Gastrocnemius medialis (tissue), 4 donors: ENCODE measurements at regions not wholly inside any gene's neighbourhood (a gene's known extent, or its start where the extent isn't known, plus 50 kb on each side); places are given as distances from the start of the nearest gene placed in this dataset.

Experiments used
- POLR2A ChIP-seq, 2 donors: fragments of 450-650 bp; IDR thresholded peaks; one replicate each; pipeline ENCODE4 v1.6.1; 2017; ENCODE audit warnings: antibody characterized with exemption in 2 of 2, mild to moderate bottlenecking in 2 of 2, moderate library complexity in 2 of 2
- TF ChIP-seq, protein P1 (sequence below), 5 experiments: fragments of 450-650 bp in 3 of 5; fragments of 200-600 bp in 2 of 5; sonication (generic) in 2 of 5; IDR thresholded peaks in 4 of 5; conservative IDR thresholded peaks in 1 of 5; 1 replicate in 4 of 5; 2 replicates in 1 of 5; pipeline ENCODE4 v1.5.1; 2016 to 2019; ENCODE audit warnings: antibody characterized with exemption in 5 of 5, mild to moderate bottlenecking in 3 of 5, moderate library complexity in 3 of 5

DNA sequence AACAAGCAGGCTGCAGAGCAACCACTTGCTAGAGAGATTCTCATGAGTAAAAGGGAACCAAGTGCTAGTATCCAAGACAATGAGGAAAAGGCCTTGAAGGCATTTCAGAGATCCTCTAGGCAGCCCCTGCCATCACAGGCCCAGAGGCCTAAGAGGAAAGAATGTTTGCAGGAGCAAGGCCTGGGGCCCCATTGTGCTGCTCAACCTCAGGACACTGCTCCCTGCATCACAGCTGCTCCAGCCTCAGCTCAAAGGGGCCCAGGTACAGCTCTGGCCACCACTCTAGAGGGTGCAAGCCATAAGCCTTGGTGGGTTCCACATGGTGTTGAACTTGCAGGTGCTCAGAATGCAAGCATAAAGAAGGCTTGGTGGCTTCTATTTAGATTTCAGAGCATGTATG, 243.0 kb upstream of the RPL38 start:
- TF ChIP-seq, protein P1, sequence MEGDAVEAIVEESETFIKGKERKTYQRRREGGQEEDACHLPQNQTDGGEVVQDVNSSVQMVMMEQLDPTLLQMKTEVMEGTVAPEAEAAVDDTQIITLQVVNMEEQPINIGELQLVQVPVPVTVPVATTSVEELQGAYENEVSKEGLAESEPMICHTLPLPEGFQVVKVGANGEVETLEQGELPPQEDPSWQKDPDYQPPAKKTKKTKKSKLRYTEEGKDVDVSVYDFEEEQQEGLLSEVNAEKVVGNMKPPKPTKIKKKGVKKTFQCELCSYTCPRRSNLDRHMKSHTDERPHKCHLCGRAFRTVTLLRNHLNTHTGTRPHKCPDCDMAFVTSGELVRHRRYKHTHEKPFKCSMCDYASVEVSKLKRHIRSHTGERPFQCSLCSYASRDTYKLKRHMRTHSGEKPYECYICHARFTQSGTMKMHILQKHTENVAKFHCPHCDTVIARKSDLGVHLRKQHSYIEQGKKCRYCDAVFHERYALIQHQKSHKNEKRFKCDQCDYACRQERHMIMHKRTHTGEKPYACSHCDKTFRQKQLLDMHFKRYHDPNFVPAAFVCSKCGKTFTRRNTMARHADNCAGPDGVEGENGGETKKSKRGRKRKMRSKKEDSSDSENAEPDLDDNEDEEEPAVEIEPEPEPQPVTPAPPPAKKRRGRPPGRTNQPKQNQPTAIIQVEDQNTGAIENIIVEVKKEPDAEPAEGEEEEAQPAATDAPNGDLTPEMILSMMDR (IDR thresholded peaks at IDR 0.05 in 4 of 5, conservative IDR thresholded peaks at IDR 0.05 in 1 of 5): no peak
- TF ChIP-seq POLR2A (IDR thresholded peaks at IDR 0.05): no peak
